HuH-7.5 (cell line): ENCODE measurements at regions not wholly inside any gene's neighbourhood (a gene's known extent, or its start where the extent isn't known, plus 50 kb on each side); places are given as distances from the start of the nearest gene placed in this dataset.

ENCODE experiments used
- DNase-seq: peaks from one replicate; pipeline ENCODE4 v3.0.0; 2011; ENCODE audit warnings: low spot score

DNA sequence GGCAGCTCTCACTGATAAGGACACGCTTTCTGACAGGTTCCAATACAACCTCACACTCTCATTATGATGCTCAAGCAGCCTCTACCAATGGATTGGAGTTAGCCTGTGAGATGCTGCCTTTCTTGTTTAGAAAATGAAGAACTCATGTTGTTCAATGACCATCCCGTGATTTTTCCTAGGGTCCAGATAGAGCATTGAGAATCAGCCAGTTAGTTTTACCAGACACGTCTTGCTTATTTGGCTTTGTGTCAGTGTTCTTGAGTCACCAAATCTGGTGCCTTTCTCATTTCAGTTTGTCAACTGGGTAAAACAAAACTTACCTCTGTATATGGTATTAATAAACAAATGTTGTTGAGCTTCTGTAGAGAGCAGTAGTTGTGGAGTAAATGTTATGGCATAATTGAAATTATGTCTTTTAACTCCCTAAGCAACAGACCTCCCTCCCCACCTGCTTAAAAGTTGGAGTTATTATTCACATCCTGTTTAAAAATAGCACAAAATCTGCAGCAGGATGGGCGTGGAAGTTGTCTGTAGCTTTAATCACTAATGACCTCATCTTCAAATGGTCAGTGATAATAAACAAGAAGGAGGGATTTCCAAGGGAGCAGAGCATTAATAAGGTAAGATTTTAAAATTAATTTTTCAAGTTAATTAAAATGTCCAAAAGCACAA lies 167.3 kb downstream of the HRH4 start:
- DNase-seq: no peak

DNA sequence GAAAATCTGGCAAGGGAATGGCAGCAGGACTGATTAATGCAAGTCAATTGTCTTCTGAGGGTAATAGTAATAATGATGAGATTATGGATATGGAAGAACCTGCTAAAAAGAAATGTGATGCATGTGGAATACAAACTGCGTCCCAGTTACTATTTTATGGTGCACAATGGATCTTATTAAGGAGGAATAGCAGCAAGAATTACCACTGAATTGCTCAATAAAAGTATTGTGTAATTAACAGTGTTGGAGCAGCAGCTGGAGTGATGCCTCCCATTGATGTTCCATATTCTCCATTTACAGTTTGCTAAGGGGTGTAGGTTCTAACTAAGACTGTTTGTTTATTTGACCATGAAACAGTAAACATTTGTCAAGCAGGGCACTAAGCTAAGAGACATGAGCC lies 167.9 kb downstream of the HRH4 start:
- no peak for DNase-seq

DNA sequence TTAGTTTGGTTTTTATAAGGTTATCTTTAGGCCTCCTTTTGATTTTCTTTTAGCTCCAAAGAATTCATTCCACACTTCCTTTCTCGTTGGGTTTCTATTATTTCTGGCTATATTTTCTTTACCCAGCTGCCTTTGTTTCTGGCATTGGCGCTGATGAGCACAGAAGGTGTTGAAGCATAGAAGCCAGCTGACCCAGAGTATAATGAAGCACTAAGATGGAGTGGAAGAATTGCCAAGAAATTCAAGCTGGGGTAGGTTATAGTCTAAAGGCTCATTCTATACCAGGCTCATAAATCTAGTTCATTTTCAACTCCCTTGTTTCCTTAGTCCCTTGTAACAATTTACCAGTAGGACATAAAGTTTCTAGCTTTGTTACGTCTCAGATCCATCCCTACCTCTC lies 169.5 kb downstream of the HRH4 start:
- DNase-seq: no peak

- DNase-seq: no peak
Measured at GRCh38 chr18:24630346-24630880, 170.0 kb downstream of the HRH4 start.

- DNase-seq: no peak
Measured at GRCh38 chr18:24631243-24632025, 171.0 kb downstream of the HRH4 start.

DNA sequence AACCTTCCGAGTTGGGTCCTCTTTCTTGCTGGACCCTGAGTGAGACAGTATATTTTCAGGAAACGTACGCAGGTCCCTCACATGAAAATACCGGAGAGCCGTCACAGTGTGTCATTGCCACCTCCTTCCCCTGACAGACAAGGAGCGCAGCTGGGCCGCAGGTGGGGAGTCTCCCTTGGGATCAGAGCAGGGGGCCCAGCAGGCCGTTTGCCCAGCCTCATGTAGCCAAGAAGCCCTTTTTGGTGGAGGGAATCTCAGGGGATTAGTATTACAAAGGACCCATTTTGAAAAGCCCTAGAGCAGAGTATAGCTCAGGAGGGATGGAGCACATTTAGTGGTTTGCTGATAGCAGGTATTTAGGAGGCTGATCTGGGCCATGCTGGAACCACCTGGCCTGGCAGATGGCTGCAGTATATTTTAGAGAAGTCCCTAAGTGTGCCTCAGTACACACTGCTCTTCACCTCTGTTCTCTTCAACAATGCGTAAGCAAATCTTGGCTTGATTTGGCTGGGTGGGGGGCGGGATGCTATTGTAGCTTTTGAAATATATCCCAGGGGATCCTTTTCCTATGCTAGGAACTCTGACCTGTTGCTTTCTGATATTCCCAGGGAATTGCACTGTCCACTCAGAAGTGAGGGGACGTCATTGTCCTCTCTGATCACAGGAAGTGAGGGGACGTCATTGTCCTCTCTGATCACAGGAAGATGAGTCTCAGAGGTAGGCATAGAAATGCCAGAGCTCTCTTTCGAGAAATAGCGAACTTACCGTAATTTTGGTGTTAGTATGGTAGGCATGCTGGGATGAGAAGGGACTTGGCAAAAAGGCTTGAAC lies 171.9 kb downstream of the HRH4 start:
- no peak for DNase-seq

DNA sequence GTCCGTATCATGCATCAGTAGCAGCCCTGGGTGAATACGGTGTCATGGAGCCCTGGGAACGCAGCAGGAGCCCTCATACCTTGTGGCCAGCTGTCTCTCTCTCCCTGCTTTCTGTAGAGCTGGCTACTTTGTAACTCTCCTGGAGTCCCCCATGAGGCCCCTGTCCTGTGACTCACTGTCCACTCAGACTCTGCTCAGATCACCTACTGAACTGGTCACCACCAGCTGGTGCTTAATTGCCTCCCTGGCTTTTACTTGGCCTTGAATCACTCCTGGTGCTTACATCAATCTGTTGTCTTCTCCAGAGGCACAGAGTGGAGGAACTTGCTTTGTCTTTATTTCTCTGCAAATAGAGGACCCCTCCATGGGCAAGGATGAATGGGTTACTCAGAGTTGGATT lies 172.7 kb downstream of the HRH4 start:
- no peak for DNase-seq

GRCh38 chr18:24649571-24649970 lies 189.1 kb downstream of the HRH4 start:
- no peak for DNase-seq

DNA sequence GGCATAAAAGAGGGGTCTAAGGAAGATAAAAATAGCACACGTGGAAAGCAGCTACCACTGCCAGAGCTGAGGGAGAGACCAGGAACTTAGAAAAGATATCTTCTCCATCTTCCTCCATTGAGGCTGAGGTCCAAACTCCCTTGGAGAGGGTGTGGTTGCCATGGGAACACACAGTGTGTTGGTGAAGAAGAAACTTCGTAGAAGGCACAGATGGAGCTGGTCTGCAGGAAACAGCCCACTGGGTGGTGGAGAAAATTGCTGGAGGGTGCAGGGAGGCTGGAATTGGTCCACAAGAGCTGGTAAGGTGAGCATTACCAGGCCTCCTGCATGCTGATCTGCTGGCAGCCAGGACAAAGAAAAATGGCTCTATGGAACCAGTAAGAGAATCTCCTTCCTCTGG lies 191.0 kb downstream of the HRH4 start:
- DNase-seq: no peak

- no peak for DNase-seq
Measured at GRCh38 chr18:24656050-24656449, 195.6 kb downstream of the HRH4 start.

GRCh38 chr18:24656551-24657443 lies 196.4 kb downstream of the HRH4 start:
- DNase-seq: no peak

DNA sequence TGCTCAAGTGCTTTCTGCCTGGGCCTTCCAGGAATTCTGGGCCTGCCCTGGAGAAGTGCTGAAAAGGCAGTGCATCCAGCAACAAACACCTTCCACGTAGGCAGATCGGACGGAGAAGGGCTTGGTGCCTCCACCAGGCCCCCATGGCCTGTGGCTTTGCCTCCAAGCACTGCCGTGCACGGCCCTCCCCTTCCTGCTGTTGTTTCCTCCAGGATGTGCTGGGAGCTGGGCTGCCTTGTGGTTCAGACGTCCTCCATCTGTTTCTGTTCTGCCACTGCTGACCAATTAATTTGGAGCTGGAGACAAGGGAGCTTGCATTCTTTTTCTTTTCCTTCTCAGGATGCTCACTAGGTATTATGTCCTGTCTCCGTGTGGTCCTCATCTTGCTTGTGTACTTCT lies 197.0 kb downstream of the HRH4 start:
- DNase-seq: no peak

DNA sequence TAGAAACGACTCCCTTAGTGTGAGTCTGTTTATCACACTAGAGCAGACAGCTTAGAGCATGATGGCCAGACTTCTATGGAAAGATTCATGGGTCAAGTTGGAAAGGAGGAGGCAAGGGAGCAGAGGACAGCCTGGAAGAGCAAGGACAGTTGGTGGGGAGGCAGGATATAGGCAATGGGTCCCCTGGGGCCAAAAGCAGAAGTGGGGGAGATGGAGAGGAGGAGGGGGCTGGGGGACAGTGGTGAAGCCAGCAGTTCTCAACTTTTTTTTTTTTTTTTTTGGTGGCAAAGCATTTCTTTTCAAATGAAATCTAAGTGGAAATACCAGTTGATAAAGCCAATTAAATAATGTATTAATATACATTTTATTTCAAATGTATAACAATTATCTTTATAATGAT lies 197.9 kb downstream of the HRH4 start:
- DNase-seq: no peak

GRCh38 chr18:24659827-24660720 lies 199.6 kb downstream of the HRH4 start:
- DNase-seq: no peak

GRCh38 chr18:24660956-24661355 lies 200.5 kb downstream of the HRH4 start:
- no peak for DNase-seq

DNA sequence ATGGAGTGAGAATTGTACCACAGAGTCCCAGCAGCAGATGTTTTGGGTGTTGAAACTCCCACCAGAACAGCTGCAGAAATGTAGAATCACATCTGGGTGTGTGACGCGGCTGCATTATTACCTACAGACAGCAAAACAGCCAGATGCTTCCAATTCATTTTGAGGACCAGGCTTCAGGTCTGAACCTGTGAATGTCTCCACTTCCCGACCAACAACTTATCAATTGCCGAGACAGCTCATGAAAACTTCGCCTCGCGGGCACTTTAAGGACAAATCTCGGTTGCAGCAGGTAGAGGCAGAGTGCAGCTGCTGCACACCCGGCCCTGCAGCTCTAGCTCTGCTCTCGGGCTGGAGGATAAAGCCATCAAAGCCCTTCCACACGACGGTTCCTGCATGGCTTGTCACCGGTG lies 202.0 kb downstream of the HRH4 start:
- DNase-seq: no peak

- DNase-seq: no peak
Measured at GRCh38 chr18:24663026-24663425, 202.6 kb downstream of the HRH4 start.

GRCh38 chr18:24669015-24669414 lies 208.6 kb downstream of the HRH4 start:
- no peak for DNase-seq

- DNase-seq: no peak
Measured at GRCh38 chr18:24669502-24669901, 209.1 kb downstream of the HRH4 start.

- DNase-seq: no peak
Measured at GRCh38 chr18:24672165-24672941, 211.9 kb downstream of the HRH4 start.
